Loucy (cell line): ENCODE measurements at regions not wholly inside any gene's neighbourhood (a gene's known extent, or its start where the extent isn't known, plus 50 kb on each side); places are given as distances from the start of the nearest gene placed in this dataset.

Source experiments
- H2AFZ ChIP-seq: fragments of 200-600 bp; sonication (generic); 2 replicates; pipeline ENCODE4 v1.6.0; 2016; ENCODE audit warnings: antibody characterized with exemption, mild to moderate bottlenecking, low read length, moderate library complexity
- H3F3A ChIP-seq: fragments of 200-600 bp; 2 replicates; pipeline ENCODE4 v1.6.0; 2016; ENCODE audit warnings: antibody characterized with exemption, low read depth, mild to moderate bottlenecking
- H3K27me3 ChIP-seq: fragments of 200-600 bp; sonication (generic); 2 replicates; pipeline ENCODE4 v1.6.1; 2014; ENCODE audit warnings: low read length, mild to moderate bottlenecking; ENCODE audit not compliant: insufficient read depth, poor library complexity, severe bottlenecking
- H3K36me3 ChIP-seq: fragments of 200-600 bp; sonication (generic); 2 replicates; pipeline ENCODE4 v1.6.1; 2016; ENCODE audit warnings: low read length; ENCODE audit not compliant: insufficient read depth
- H3K4me1 ChIP-seq: fragments of 200-600 bp; sonication (generic); 2 replicates; pipeline ENCODE4 v1.5.1; 2014; ENCODE audit warnings: low read length, mild to moderate bottlenecking; ENCODE audit not compliant: insufficient read depth, poor library complexity, severe bottlenecking
- H3K4me2 ChIP-seq: fragments of 200-600 bp; sonication (generic); 2 replicates; pipeline ENCODE4 v1.6.0; 2014; ENCODE audit warnings: antibody characterized with exemption, low read length, low read depth, mild to moderate bottlenecking; ENCODE audit not compliant: poor library complexity, severe bottlenecking
- H3K4me3 ChIP-seq: fragments of 200-600 bp; sonication (generic); 2 replicates; pipeline ENCODE4 v1.5.1; 2014; ENCODE audit warnings: low read length, mild to moderate bottlenecking, mixed read lengths; ENCODE audit not compliant: poor library complexity, severe bottlenecking
- H3K79me2 ChIP-seq: fragments of 200-600 bp; sonication (generic); 2 replicates; pipeline ENCODE4 v1.6.1; 2014; ENCODE audit warnings: low read length; ENCODE audit not compliant: insufficient read depth
- H3K9ac ChIP-seq: fragments of 200-600 bp; sonication (generic); 2 replicates; pipeline ENCODE4 v1.6.0; 2014; ENCODE audit warnings: mild to moderate bottlenecking, low read depth, low read length, moderate library complexity; ENCODE audit not compliant: poor library complexity, severe bottlenecking
- H3K9me2 ChIP-seq: fragments of 200-600 bp; sonication (generic); replicated peaks from 2 replicates; pipeline ENCODE4 v1.6.1; 2016; ENCODE audit warnings: low read depth, low read length, mixed read lengths
- H3K9me3 ChIP-seq: fragments of 200-600 bp; sonication (generic); 2 replicates; pipeline ENCODE4 v1.6.1; 2014; ENCODE audit warnings: mild to moderate bottlenecking, antibody characterized with exemption, low read length, low read depth; ENCODE audit not compliant: insufficient read depth
- H4K20me1 ChIP-seq: fragments of 200-600 bp; sonication (generic); 2 replicates; pipeline ENCODE4 v1.6.0; 2014; ENCODE audit warnings: antibody characterized with exemption, low read length, mild to moderate bottlenecking; ENCODE audit not compliant: insufficient read depth, poor library complexity, severe bottlenecking
- EZH2phosphoT487 ChIP-seq: fragments of 200-600 bp; IDR thresholded peaks from 2 replicates; pipeline ENCODE4 v1.6.1; 2018; ENCODE audit warnings: antibody characterized with exemption, mild to moderate bottlenecking, moderate library complexity, borderline replicate concordance
- TF ChIP-seq, protein P1 (sequence below): fragments of 200-600 bp; sonication (generic); conservative IDR thresholded peaks from 2 replicates; pipeline ENCODE4 v1.5.1; 2014; ENCODE audit warnings: mild to moderate bottlenecking, antibody characterized with exemption, low read length

DNA sequence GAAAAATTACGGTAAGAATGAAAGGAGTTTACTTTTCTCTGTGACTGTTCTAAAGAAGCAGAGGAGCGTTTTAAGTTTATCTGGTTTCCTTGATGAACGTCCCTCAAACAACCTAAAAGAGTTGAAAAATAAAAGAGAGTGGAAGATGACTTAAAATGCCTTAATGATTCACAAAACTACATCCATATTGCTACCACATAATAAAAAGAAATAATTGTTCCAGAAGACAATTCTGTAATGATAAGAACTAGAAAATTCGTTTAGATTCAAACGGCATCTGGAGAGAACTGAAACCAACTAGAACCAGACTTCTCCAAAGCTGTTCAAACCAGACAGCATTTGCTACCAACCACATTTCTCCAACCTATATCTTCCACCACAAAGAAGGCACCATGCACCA, 68.1 kb downstream of the TEKT4 start:
- no peaks in the 10 kb centered on the region for H3K36me3 ChIP-seq
- no peak overlapping the region for H3K9ac ChIP-seq
- H3K4me1 ChIP-seq = no peaks in the 10 kb centered on the region
- H4K20me1 ChIP-seq = no peaks in the 10 kb centered on the region
- H2AFZ ChIP-seq = no peak overlapping the region
- no peaks in the 10 kb centered on the region for H3K27me3 ChIP-seq
- no peaks in the 10 kb centered on the region for H3F3A ChIP-seq
- no peak overlapping the region for H3K4me3 ChIP-seq
- no peaks in the 10 kb centered on the region for H3K9me3 ChIP-seq
- no peaks in the 10 kb centered on the region for H3K9me2 ChIP-seq
- H3K79me2 ChIP-seq = no peaks in the 10 kb centered on the region
- H3K4me2 ChIP-seq = no peak overlapping the region
- TF ChIP-seq EZH2phosphoT487 = no peak
- TF ChIP-seq, protein P1, sequence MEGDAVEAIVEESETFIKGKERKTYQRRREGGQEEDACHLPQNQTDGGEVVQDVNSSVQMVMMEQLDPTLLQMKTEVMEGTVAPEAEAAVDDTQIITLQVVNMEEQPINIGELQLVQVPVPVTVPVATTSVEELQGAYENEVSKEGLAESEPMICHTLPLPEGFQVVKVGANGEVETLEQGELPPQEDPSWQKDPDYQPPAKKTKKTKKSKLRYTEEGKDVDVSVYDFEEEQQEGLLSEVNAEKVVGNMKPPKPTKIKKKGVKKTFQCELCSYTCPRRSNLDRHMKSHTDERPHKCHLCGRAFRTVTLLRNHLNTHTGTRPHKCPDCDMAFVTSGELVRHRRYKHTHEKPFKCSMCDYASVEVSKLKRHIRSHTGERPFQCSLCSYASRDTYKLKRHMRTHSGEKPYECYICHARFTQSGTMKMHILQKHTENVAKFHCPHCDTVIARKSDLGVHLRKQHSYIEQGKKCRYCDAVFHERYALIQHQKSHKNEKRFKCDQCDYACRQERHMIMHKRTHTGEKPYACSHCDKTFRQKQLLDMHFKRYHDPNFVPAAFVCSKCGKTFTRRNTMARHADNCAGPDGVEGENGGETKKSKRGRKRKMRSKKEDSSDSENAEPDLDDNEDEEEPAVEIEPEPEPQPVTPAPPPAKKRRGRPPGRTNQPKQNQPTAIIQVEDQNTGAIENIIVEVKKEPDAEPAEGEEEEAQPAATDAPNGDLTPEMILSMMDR = no peak

DNA sequence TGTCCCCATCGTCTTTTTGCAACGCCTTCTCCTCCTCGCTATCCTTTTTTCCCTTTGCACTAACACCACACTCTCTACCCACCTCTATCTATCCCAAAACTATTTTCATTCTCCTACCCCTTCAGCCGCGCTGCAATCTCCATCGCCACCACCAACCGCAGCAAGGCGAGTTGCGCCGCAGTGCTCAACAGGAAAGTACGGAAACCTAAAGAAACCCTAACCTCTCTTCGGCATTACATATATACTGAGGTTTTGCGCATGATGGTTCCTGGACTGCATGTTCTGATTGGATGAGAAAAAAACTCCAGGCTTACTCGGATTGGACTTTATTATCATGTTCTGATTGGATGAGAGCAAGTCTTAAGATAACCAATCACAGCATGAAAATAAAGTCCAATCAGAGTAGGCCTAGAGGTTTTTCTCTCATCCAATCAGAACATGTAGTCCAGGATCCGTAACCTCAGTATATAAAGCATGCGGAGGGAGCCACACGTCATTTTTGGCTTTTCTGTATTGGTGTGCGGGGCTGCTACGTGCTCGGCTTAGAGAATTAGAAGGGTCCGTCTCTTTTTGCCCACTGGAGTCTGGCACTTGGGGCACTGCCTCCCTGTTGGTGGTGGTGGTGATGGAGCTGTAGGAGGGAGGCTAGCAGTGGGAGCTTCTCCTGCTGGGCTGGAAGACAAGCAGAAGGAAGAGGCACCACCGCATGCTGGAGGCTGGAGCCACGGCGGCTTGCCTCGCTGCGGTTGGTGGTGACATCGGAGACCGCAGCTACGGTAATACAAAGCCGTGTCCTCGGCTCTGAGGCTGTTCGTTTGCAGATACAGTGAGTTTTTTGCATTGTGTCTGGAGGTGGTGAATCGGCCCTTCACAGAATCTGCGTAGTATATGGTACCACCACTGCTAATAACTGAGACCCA, 76.1 kb downstream of the TEKT4 start:
- no peak for TF ChIP-seq EZH2phosphoT487
- TF ChIP-seq, protein P1 = no peak
- no peaks in the 10 kb centered on the region for H3K27me3 ChIP-seq
- H4K20me1 ChIP-seq = no peaks in the 10 kb centered on the region
- H3K4me3 ChIP-seq = no peak overlapping the region
- H3K9me3 ChIP-seq = no peaks in the 10 kb centered on the region
- no peak overlapping the region for H3K9ac ChIP-seq
- no peaks in the 10 kb centered on the region for H3F3A ChIP-seq
- H3K4me2 ChIP-seq = no peak overlapping the region
- no peak overlapping the region for H2AFZ ChIP-seq
- no peaks in the 10 kb centered on the region for H3K9me2 ChIP-seq
- H3K79me2 ChIP-seq = no peaks in the 10 kb centered on the region
- H3K36me3 ChIP-seq = no peaks in the 10 kb centered on the region
- H3K4me1 ChIP-seq = no peaks in the 10 kb centered on the region

DNA sequence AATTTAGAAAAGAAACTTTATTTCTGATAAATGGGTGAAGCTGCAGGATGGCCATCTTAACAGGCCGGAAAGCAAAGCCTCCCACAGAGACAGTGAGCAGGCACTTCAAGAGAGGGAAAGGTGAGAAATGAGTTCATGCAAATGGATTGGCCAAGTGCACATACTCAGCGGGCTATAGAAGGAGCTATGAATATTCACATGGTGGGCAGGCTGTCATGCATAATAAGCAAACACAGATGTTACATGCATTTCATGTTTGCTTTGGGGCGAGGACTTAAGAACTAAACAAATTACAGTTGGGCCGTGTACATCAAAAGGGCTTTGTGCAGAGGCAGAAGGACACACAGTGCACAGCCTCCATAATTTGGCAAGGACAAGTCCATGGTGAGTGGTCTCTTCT, 69.8 kb upstream of the MAL start:
- Histone ChIP-seq H3K9me3 (no peaks in the 10 kb centered on the region), H3K4me2 (no peak overlapping the region), H3K9me2 (no peaks in the 10 kb centered on the region), H4K20me1 (no peaks in the 10 kb centered on the region), H3K4me1 (no peaks in the 10 kb centered on the region), H3K36me3 (no peaks in the 10 kb centered on the region), H3K4me3 (no peak overlapping the region), H3K9ac (no peak overlapping the region), H2AFZ (no peak overlapping the region), H3F3A (no peaks in the 10 kb centered on the region), H3K27me3 (no peaks in the 10 kb centered on the region), H3K79me2 (no peaks in the 10 kb centered on the region)
- TF ChIP-seq, protein P1 = no peak
- TF ChIP-seq EZH2phosphoT487 = no peak
